K562 (cell line): ENCODE measurements at regions not wholly inside any gene's neighbourhood (a gene's known extent, or its start where the extent isn't known, plus 50 kb on each side); places are given as distances from the start of the nearest gene placed in this dataset.
A peak's percentile ranks its signal among the peaks of the same experiment; 100 is the strongest.

Source experiments
- ATAC-seq: fragments of 200-7000 bp; cut with Tn5 transposase; 3 replicates; pipeline ENCODE4 v1.9.1; 2020; ENCODE audit warnings: moderate library complexity
- BruUV-seq: library from RNA; stranded (reverse); fragments of 400-500 nt; replicated peaks from 2 replicates; lab custom pipeline; 2021; lab: Mats Ljungman, UMichigan
- CTCF ChIA-PET: fragments of 300-600 bp; formaldehyde crosslinking; extraction: SDS; loops from one replicate; lab custom pipeline; 2021; ENCODE audit warnings: low intra/inter-chr PET ratio; lab: Yijun Ruan, JAX
- POLR2A ChIA-PET: fragments of 300-600, 350-650 bp; sonication (Branson Sonifier 250); formaldehyde crosslinking; extraction: SDS; loops from one replicate; lab custom pipeline; 2021; ENCODE audit warnings: antibody characterized with exemption, inconsistent platforms; lab: Yijun Ruan, JAX
- DNase-seq, 4 experiments: peaks; one replicate each; pipeline versions ENCODE4 v3.0.0 to v3.0.0-alpha.2; 2011 to 2018; ENCODE audit warnings: low spot score in 3 of 4, mixed read lengths in 3 of 4; ENCODE audit errors: extremely low read depth in 1 of 4
- FAIRE-seq: peaks from 2 replicates; lab custom pipeline; 2011; peaks lifted over from hg19 to GRCh38; lab: Jason Lieb, UNC
- H2AFZ ChIP-seq: 2 replicates; pipeline ENCODE4 v1.6.0; 2011; ENCODE audit warnings: low read depth, low read length, control low read depth, inconsistent platforms
- H3K27ac ChIP-seq: fragments of 200-600 bp; 3 replicates; pipeline ENCODE4 v1.8.0; 2011; ENCODE audit warnings: low read depth, mild to moderate bottlenecking, control low read depth, inconsistent platforms, low read length, moderate library complexity, mixed read lengths; ENCODE audit errors: extremely low read depth
- H3K27me3 ChIP-seq, 2 experiments: fragments of 300-600 bp in 1 of 2; 2 replicates in 1 of 2; 3 replicates in 1 of 2; pipeline versions ENCODE4 v1.6.0 to v1.8.0; 2011; ENCODE audit warnings: inconsistent platforms in 2 of 2, low read length in 2 of 2, mild to moderate bottlenecking in 1 of 2, mixed read lengths in 1 of 2, moderate library complexity in 1 of 2; ENCODE audit not compliant: control insufficient read depth in 2 of 2, insufficient read depth in 2 of 2
- H3K36me3 ChIP-seq: fragments of 300-600 bp; 3 replicates; pipeline ENCODE4 v1.8.0; 2011; ENCODE audit warnings: mild to moderate bottlenecking, low read length, inconsistent platforms; ENCODE audit not compliant: control insufficient read depth, insufficient read depth
- H3K4me1 ChIP-seq, 2 experiments: fragments of 200-600 bp in 1 of 2; replicated peaks in 1 of 2; 2 replicates in 1 of 2; 3 replicates in 1 of 2; pipeline versions ENCODE4 v1.5.1 to v1.8.0; 2011; ENCODE audit warnings: inconsistent platforms in 2 of 2, low read length in 2 of 2, mild to moderate bottlenecking in 1 of 2, mixed read lengths in 1 of 2, moderate library complexity in 1 of 2; ENCODE audit not compliant: control insufficient read depth in 2 of 2, insufficient read depth in 2 of 2
- H3K4me2 ChIP-seq: 2 replicates; pipeline ENCODE4 v1.6.1; 2011; ENCODE audit warnings: low read length, control low read depth, inconsistent platforms, mixed read lengths; ENCODE audit not compliant: insufficient read depth
- H3K4me3 ChIP-seq: fragments of 200-600 bp; sonication (generic), shearing (Covaris generic); 2 replicates; pipeline ENCODE4 v1.5.1; 2016; ENCODE audit warnings: control low read depth, inconsistent platforms
- H3K79me2 ChIP-seq: fragments of 200-600 bp; 3 replicates; pipeline ENCODE4 v1.8.0; 2011; ENCODE audit warnings: low read length, inconsistent platforms; ENCODE audit not compliant: control insufficient read depth, insufficient read depth
- H3K9ac ChIP-seq, 2 experiments: 2 replicates each; pipeline versions ENCODE4 v1.6.0 to v1.6.1; 2011; ENCODE audit warnings: low read depth in 2 of 2, low read length in 2 of 2, control low read depth in 1 of 2, inconsistent platforms in 1 of 2, mild to moderate bottlenecking in 1 of 2, mixed read lengths in 1 of 2; ENCODE audit not compliant: insufficient read depth in 1 of 2
- H3K9me1 ChIP-seq: one replicate; pipeline ENCODE4 v1.6.0; 2011; ENCODE audit warnings: inconsistent platforms, mild to moderate bottlenecking, low read length, moderate library complexity; ENCODE audit not compliant: control insufficient read depth, insufficient read depth
- H3K9me3 ChIP-seq: replicated peaks from 2 replicates; pipeline ENCODE4 v1.5.1; 2011; ENCODE audit warnings: low read depth, low read length, inconsistent platforms; ENCODE audit not compliant: control insufficient read depth, insufficient read depth
- H4K20me1 ChIP-seq: replicated peaks from 2 replicates; pipeline ENCODE4 v1.6.1; 2011; ENCODE audit warnings: low read length, inconsistent platforms, mixed read lengths; ENCODE audit not compliant: control insufficient read depth, insufficient read depth
- CEBPB ChIP-seq: fragments of 450-650 bp; IDR thresholded peaks from 2 replicates; pipeline ENCODE4 v1.6.1; 2016; ENCODE audit warnings: missing genetic modification characterization, missing compliant biosample characterization
- CEBPG ChIP-seq, 3 experiments: fragments of 200-800 bp in 1 of 3; sonication (Bioruptor generic) in 1 of 3; sonication (generic) in 1 of 3; formaldehyde crosslinking in 1 of 3; IDR thresholded peaks in 2 of 3; conservative IDR thresholded peaks in 1 of 3; 2 replicates each; pipeline versions ENCODE4 v1.6.1 to v1.8.0; 2016 to 2022; ENCODE audit warnings: missing compliant biosample characterization in 2 of 3, missing genetic modification characterization in 2 of 3, mild to moderate bottlenecking in 1 of 3, missing genetic modification reagents in 1 of 3
- DPF2 ChIP-seq: fragments of 450-650 bp; IDR thresholded peaks from 2 replicates; pipeline ENCODE4 v1.6.1; 2016
- WGBS: fragments of 100-300 bp; shearing (Covaris generic); methylation state at CpG from one replicate; pipeline ENCODE4 v1.1.6; 2016; ENCODE audit warnings: low coverage, mixed read lengths; ENCODE audit not compliant: insufficient coverage; ENCODE audit errors: missing lambda C conversion rate; 5-methylcytosine and 5-hydroxymethylcytosine counted together
- in situ Hi-C: fragments of 300-500 bp; cut with MboI; formaldehyde crosslinking; loops from 4 replicates; pipeline ENCODE4 v1.15.0; 2018; ENCODE audit warnings: inconsistent platforms, mixed read lengths
- intact Hi-C: fragments of 100-400 bp; cut with micrococcal nuclease; formaldehyde crosslinking; loops from 2 replicates; pipeline ENCODE4 v1.14.2; 2022
- TF ChIP-seq, protein P1 (sequence below), 3 experiments: IDR thresholded peaks in 2 of 3; conservative IDR thresholded peaks in 1 of 3; 2 replicates each; pipeline ENCODE4 v1.5.1; 2011 to 2012; ENCODE audit warnings: low read length in 3 of 3, mild to moderate bottlenecking in 3 of 3, control low read depth in 2 of 3, improper control_type of control experiment in 1 of 3, inconsistent platforms in 1 of 3, low read depth in 1 of 3, mixed read lengths in 1 of 3, moderate library complexity in 1 of 3; ENCODE audit not compliant: insufficient read depth in 2 of 3

DNA sequence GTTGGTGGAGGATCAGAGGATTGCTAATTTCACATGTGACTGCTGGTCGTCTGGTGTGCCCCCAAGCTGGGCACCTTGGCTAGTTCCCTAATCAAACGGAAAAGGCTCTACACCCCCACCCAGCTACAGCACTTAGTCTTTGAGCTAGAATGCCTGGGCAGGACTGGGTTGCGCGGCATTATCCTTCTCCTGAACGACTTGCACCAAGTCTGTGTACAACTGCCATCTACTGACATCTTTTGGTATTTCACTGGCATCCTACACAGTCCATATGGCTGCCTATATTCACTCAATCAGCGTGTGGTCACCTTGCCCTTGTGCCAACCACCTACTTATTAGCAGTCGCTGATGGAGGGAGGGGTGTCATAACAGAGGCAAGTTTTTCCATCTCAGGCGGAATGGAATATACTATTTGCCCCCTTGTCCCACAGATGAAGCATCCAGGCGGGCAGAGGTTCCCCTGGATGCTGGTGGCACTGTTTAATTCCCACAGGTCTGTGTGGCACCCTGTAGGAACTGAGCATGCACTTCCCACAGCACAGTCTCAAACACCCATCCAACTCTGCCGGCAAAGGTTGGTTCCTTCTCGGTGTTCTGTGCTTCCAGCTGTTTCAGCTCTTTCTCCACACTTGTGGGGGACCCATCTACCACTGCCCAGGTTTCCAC lies 150.1 kb downstream of the OSTF1 start (continued):
- TF ChIP-seq, protein P1, sequence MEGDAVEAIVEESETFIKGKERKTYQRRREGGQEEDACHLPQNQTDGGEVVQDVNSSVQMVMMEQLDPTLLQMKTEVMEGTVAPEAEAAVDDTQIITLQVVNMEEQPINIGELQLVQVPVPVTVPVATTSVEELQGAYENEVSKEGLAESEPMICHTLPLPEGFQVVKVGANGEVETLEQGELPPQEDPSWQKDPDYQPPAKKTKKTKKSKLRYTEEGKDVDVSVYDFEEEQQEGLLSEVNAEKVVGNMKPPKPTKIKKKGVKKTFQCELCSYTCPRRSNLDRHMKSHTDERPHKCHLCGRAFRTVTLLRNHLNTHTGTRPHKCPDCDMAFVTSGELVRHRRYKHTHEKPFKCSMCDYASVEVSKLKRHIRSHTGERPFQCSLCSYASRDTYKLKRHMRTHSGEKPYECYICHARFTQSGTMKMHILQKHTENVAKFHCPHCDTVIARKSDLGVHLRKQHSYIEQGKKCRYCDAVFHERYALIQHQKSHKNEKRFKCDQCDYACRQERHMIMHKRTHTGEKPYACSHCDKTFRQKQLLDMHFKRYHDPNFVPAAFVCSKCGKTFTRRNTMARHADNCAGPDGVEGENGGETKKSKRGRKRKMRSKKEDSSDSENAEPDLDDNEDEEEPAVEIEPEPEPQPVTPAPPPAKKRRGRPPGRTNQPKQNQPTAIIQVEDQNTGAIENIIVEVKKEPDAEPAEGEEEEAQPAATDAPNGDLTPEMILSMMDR (IDR thresholded peaks at IDR 0.05 in 2 of 3, conservative IDR thresholded peaks at IDR 0.05 in 1 of 3; ENCODE audit: insufficient read depth in 2 of 3, low read depth in 1 of 3, low read length in 3 of 3), result peak; percentile 31 to 63 (median 51); a peak in 5 of 6 replicates
- TF ChIP-seq, all 486 proteins: peak for 4

GRCh38 chr9:75239176-75239575 lies 150.9 kb downstream of the OSTF1 start:
- Histone ChIP-seq H3K27ac (no peak overlapping the region), H3K4me2 (no peak overlapping the region), H3K27me3 (no peaks in the 10 kb centered on the region), H3K4me1 (no peaks in the 10 kb centered on the region), H3K79me2 (no peaks in the 10 kb centered on the region), H3K9ac (no peak overlapping the region), H3K36me3 (no peaks in the 10 kb centered on the region), H3K9me1 (no peaks in the 10 kb centered on the region), H3K4me3 (no peak overlapping the region), H2AFZ (no peak overlapping the region), H3K9me3 (no peaks in the 10 kb centered on the region), H4K20me1 (no peaks in the 10 kb centered on the region)
- ATAC-seq (no peak; the same call in 2 of the 3 replicates), FAIRE-seq (no peak), DNase-seq (no peak)
- POLR2A ChIA-PET, result no interaction called here
- in situ Hi-C loops (no loop called here), intact Hi-C loops (loop anchor here (5.0 kb wide), 1 partner anchor 467 kb away; no protein-coding TSS in a partner anchor)
- 2% methylated on average over 6 of the region's 6 CpGs for WGBS
- TF ChIP-seq CEBPG (CRISPR knock-in tag; IDR thresholded peaks at IDR 0.05) (no peak), CEBPG (tag; conservative IDR thresholded peaks at IDR 0.05 in 1 of 2, IDR thresholded peaks at IDR 0.05 in 1 of 2) (0 out of 4 replicates have a peak, but pooled peaks of 1 of the 2 experiments have one; percentile 9), CEBPB (tag) (peak; percentile 45), DPF2 (no peak)
- no TSS peak for BruUV-seq
- CTCF ChIA-PET, result interaction anchor here (1.4 to 1.7 kb wide), 2 partner anchors 38 to 465 kb away, joined by 4 to 6 read pairs; no protein-coding TSS in a partner anchor
